H1 (cell line): ENCODE measurements at regions not wholly inside any gene's neighbourhood (a gene's known extent, or its start where the extent isn't known, plus 50 kb on each side); places are given as distances from the start of the nearest gene placed in this dataset.

ENCODE experiments used
- BACH1 ChIP-seq: IDR thresholded peaks from 2 replicates; pipeline ENCODE4 v1.6.1; 2012; ENCODE audit warnings: low read length, improper control_type of control experiment
- BCL11A ChIP-seq, 2 experiments: IDR thresholded peaks; one replicate each; pipeline ENCODE4 v1.6.1; 2011; ENCODE audit warnings: low read depth in 2 of 2, low read length in 2 of 2, mild to moderate bottlenecking in 2 of 2
- CBX5 ChIP-seq: fragments of 300-800, 300-1000 bp; sonication (generic); IDR thresholded peaks from 2 replicates; pipeline ENCODE4 v1.7.1; 2016; ENCODE audit warnings: antibody characterized with exemption, low read length, low read depth
- CHD1 ChIP-seq: IDR thresholded peaks from 2 replicates; pipeline ENCODE4 v1.6.1; 2012; ENCODE audit warnings: low read depth, low read length, improper control_type of control experiment
- CREB1 ChIP-seq: IDR thresholded peaks from 2 replicates; pipeline ENCODE4 v1.6.1; 2012; ENCODE audit warnings: inconsistent platforms
- POU5F1 ChIP-seq: IDR thresholded peaks from 2 replicates; pipeline ENCODE4 v1.6.1; 2011; ENCODE audit warnings: low read depth, mild to moderate bottlenecking, low read length, moderate library complexity
- RAD21 ChIP-seq, 2 experiments: IDR thresholded peaks in 1 of 2; conservative IDR thresholded peaks in 1 of 2; 2 replicates each; pipeline ENCODE4 v1.6.1; 2011; ENCODE audit warnings: low read depth in 2 of 2, low read length in 2 of 2, improper control_type of control experiment in 1 of 2, inconsistent platforms in 1 of 2, mild to moderate bottlenecking in 1 of 2, moderate library complexity in 1 of 2
- SIRT6 ChIP-seq: IDR thresholded peaks from one replicate; pipeline ENCODE4 v1.7.1; 2012; ENCODE audit warnings: low read length, inconsistent platforms
- YY1 ChIP-seq: IDR thresholded peaks from 2 replicates; pipeline ENCODE4 v1.6.1; 2011; ENCODE audit warnings: low read depth, mild to moderate bottlenecking, low read length
- TF ChIP-seq, protein P1 (sequence below): fragments of 300-600 bp; sonication (generic); IDR thresholded peaks from 2 replicates; pipeline ENCODE4 v1.7.1; 2012; ENCODE audit warnings: low read length, moderate library complexity, mild to moderate bottlenecking, inconsistent platforms; ENCODE audit not compliant: insufficient replicate concordance

DNA sequence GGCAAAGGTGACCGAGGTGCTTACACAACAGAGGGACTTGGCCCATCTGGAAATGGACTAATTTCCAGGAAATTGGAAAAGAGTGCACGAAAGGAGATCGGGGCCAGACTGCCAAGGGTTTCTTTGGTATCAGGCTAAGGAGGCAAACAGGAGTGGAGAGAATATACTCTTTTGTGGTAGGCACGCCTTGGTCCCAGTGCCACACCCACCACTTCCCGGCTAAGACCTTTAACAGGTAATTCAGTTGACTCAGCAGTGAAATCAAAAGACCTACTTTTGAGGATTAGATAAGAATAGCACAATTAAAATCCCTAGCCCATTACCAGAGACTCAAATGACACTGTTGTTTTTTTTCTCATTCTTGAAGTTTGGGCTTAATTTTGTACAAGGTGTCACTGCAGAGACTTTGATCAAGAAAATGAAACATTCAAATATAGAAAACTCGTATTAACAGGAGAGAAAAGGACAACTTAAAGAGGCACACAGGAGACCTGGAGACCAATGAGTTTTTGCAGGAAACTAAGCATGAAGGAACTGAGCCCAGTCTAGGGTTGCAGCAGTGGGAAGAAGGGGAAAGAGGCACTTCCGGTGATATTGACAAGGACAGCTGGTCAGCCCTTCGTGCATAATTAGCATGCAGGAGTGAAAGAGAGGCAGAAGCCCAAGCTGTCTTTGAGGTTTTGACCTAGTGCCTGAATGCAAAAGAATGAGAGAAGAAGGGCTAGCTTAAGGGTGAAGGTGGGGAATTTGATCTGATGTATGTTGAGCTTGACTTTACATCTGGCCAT is 265.5 kb upstream of the CCL2 start (continued):
- TF ChIP-seq, protein P1, sequence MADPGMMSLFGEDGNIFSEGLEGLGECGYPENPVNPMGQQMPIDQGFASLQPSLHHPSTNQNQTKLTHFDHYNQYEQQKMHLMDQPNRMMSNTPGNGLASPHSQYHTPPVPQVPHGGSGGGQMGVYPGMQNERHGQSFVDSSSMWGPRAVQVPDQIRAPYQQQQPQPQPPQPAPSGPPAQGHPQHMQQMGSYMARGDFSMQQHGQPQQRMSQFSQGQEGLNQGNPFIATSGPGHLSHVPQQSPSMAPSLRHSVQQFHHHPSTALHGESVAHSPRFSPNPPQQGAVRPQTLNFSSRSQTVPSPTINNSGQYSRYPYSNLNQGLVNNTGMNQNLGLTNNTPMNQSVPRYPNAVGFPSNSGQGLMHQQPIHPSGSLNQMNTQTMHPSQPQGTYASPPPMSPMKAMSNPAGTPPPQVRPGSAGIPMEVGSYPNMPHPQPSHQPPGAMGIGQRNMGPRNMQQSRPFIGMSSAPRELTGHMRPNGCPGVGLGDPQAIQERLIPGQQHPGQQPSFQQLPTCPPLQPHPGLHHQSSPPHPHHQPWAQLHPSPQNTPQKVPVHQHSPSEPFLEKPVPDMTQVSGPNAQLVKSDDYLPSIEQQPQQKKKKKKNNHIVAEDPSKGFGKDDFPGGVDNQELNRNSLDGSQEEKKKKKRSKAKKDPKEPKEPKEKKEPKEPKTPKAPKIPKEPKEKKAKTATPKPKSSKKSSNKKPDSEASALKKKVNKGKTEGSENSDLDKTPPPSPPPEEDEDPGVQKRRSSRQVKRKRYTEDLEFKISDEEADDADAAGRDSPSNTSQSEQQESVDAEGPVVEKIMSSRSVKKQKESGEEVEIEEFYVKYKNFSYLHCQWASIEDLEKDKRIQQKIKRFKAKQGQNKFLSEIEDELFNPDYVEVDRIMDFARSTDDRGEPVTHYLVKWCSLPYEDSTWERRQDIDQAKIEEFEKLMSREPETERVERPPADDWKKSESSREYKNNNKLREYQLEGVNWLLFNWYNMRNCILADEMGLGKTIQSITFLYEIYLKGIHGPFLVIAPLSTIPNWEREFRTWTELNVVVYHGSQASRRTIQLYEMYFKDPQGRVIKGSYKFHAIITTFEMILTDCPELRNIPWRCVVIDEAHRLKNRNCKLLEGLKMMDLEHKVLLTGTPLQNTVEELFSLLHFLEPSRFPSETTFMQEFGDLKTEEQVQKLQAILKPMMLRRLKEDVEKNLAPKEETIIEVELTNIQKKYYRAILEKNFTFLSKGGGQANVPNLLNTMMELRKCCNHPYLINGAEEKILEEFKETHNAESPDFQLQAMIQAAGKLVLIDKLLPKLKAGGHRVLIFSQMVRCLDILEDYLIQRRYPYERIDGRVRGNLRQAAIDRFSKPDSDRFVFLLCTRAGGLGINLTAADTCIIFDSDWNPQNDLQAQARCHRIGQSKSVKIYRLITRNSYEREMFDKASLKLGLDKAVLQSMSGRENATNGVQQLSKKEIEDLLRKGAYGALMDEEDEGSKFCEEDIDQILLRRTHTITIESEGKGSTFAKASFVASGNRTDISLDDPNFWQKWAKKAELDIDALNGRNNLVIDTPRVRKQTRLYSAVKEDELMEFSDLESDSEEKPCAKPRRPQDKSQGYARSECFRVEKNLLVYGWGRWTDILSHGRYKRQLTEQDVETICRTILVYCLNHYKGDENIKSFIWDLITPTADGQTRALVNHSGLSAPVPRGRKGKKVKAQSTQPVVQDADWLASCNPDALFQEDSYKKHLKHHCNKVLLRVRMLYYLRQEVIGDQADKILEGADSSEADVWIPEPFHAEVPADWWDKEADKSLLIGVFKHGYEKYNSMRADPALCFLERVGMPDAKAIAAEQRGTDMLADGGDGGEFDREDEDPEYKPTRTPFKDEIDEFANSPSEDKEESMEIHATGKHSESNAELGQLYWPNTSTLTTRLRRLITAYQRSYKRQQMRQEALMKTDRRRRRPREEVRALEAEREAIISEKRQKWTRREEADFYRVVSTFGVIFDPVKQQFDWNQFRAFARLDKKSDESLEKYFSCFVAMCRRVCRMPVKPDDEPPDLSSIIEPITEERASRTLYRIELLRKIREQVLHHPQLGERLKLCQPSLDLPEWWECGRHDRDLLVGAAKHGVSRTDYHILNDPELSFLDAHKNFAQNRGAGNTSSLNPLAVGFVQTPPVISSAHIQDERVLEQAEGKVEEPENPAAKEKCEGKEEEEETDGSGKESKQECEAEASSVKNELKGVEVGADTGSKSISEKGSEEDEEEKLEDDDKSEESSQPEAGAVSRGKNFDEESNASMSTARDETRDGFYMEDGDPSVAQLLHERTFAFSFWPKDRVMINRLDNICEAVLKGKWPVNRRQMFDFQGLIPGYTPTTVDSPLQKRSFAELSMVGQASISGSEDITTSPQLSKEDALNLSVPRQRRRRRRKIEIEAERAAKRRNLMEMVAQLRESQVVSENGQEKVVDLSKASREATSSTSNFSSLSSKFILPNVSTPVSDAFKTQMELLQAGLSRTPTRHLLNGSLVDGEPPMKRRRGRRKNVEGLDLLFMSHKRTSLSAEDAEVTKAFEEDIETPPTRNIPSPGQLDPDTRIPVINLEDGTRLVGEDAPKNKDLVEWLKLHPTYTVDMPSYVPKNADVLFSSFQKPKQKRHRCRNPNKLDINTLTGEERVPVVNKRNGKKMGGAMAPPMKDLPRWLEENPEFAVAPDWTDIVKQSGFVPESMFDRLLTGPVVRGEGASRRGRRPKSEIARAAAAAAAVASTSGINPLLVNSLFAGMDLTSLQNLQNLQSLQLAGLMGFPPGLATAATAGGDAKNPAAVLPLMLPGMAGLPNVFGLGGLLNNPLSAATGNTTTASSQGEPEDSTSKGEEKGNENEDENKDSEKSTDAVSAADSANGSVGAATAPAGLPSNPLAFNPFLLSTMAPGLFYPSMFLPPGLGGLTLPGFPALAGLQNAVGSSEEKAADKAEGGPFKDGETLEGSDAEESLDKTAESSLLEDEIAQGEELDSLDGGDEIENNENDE: no peak
- TF ChIP-seq BACH1: no peak
- no peak for TF ChIP-seq BCL11A (IDR thresholded peaks at IDR 0.05; ENCODE audit: low read depth in 2 of 2, low read length in 2 of 2)
- no peak for TF ChIP-seq POU5F1
- no peak for TF ChIP-seq CHD1
- no peak for TF ChIP-seq SIRT6
- no peak for TF ChIP-seq RAD21 (IDR thresholded peaks at IDR 0.05 in 1 of 2, conservative IDR thresholded peaks at IDR 0.05 in 1 of 2; ENCODE audit: low read depth in 2 of 2, low read length in 2 of 2)
- TF ChIP-seq CREB1: no peak
- no peak for TF ChIP-seq YY1
- TF ChIP-seq CBX5: no peak
